HG03103 (cell line): ENCODE measurements at regions not wholly inside any gene's neighbourhood (a gene's known extent, or its start where the extent isn't known, plus 50 kb on each side); places are given as distances from the start of the nearest gene placed in this dataset.
"Not testable (repeated sequence)": the region's sequence is repeated elsewhere in the genome, so short reads cannot be mapped to it uniquely, and the experiment has no call there.

ENCODE experiments used
- ATAC-seq: cut with Tn5 transposase; IDR thresholded peaks from one replicate; pipeline ENCODE4 v1.9.1; 2021; ENCODE audit warnings: low read depth; ENCODE audit not compliant: unreplicated experiment

DNA sequence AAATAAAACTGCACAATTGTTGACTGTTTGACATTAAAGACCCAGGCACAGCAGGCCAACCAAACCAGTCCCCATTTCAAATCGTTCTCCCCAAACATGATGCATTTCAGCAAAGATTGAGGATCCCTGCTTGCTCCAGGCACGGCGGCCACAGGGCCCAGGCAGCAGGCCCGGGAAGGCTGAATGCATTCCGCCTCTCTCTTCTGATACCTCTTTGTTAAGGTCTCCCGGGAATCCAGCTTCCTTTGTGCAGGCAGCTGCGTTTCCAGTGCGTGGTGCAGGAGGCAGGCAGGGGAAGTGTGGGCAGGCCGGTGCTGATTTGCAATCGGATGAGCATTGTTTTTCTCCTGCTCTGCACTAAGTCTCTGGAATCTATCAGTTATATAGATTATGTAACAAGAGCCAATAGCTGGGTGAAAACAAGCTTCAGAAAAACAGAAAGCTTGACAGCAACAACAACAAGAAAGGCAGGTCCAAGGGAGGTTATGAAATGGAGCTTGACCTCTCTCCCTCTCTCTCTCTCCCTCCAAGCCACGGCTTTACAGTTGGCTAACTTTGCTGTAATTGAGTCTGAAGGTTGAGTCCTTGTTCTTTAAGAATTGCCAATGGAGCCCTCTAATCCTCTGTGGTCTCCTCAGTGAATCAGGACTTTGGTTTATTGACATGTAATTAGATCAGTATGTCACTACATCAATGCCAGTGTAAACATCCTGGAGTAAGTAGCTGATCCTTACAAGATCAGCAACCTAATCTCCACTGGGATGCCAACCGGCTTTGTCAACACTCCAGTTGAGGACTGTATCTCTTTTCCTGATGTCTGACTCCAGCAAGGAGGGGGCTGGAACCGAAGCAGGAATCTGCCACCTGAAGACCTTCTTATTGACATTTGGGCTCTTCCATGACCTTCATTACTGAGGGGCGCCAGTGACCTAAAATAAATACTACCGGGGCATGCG lies 338.0 kb downstream of the TEX29 start:
- ATAC-seq: no peak

- ATAC-seq: no peak
These were observed 338.9 kb downstream of the TEX29 start for GRCh38 chr13:111659219-111659775.

GRCh38 chr13:111659842-111660241 lies 339.4 kb downstream of the TEX29 start:
- no peak for ATAC-seq

DNA sequence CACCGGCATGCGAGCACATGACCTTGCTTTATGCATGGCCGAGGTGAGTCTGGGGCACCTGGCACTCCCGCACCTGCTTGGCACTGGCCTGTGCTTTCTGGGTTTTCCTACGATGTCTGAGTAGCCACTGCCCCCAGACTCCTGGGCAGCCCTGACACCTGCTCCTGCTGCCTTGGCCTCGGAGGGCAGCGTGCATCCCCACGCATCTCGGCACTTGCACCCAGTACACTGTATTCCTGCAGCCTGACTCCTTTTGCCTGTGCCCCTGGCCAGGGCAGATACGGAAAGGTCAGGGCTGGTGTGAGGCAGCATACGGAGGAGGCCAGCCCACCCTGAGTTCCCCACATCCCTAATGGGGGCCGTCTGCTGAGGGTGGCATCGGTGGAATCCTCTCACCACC lies 340.6 kb downstream of the TEX29 start:
- no peak for ATAC-seq

DNA sequence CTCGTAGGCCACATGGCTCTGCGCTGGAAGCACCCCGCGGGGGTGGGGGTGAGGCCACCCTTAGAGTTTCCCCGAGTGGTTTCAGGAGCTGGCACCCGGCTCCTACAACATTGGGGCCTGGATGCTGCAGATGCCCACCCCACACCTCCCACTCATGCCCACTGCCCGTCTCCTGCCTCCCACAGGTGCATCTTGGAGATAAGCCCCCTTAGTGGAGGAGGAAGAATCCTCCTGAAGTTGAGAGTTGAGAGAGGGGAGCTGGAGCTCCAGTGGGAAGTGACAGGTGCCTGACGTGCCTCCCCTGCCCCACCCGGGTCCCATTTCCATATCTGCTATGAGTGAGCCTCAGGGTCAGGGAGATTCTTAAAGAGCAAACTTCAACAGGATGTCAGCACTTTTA lies 341.3 kb downstream of the TEX29 start:
- ATAC-seq: no peak

DNA sequence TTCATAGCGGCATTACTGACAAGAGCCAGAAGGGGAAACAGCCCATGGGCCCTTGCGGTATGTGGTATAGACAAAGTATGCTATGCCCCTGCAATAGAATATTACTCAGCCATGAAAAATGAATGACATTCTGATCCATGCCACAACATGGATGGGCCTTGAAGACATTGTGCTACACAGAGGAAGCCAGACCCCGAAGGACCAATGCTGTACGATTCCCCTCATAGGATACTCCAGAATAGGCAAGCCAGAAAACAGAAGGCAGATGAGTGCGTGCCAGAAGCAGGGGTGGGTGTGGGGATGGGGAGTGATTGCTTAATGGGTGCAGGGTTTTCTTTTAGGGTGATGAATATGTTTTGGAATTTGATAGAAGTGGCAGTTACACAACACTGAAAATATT lies 342.0 kb downstream of the TEX29 start:
- no peak for ATAC-seq

DNA sequence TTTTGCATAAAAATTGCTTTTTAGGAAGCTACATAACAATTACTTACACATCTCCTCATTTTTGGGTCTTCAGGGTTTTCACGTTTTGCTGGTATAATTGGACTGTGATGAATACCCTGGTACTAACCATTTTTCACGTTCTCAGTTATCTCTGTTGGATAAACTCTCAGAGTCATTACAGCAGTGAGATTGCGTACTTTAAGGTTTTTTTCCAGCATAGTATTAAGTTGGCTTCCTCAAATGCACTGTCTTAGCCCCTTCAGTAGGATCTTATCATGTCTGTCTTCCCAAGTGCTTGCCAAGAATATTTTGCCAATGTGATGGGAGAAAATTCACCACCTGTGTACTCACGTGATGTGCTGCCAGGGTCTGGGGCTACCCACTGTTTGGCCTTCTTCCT lies 342.5 kb downstream of the TEX29 start:
- ATAC-seq: no peak

DNA sequence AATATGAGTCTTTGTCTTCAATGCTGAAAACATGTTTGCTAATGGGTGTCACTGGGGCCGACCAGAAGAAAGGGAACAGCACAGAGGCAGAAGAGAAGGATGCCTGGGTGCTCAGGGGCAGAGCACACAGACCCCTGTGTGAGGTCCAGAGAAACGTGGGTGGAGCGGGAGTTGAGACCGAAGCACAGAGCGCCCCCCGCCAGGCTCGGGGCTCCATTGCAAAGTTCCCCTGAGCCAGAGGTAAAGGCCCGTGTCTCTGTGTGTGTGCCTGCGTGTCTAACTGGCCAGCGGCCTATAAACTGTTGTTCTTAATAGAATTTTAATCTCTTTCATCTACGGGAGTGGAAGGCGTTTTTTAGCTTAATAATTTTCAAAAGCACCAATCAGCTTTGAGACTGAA lies 343.1 kb downstream of the TEX29 start:
- no peak for ATAC-seq

- ATAC-seq: no peak
These were observed 343.5 kb downstream of the TEX29 start for GRCh38 chr13:111663953-111664421.

DNA sequence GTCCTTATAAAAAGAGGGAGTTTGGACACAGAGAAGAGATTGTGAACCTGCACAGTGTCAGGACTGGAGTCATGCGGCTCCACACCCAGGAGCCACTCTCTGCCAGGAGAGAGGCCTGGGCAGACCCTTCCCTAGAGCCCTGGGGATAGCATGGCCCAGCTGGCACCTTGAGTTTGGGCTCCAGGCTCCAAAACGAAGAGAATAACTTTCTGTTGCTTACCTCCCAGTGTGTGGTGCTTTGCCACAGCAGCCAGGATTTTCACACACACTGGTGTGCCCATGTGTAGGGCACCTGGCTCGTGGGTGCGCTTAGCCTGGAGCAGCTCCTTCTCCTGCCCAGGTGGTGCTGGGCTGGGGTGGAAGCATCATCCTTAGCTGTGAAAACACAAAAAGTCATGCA lies 344.3 kb downstream of the TEX29 start:
- ATAC-seq: no peak

DNA sequence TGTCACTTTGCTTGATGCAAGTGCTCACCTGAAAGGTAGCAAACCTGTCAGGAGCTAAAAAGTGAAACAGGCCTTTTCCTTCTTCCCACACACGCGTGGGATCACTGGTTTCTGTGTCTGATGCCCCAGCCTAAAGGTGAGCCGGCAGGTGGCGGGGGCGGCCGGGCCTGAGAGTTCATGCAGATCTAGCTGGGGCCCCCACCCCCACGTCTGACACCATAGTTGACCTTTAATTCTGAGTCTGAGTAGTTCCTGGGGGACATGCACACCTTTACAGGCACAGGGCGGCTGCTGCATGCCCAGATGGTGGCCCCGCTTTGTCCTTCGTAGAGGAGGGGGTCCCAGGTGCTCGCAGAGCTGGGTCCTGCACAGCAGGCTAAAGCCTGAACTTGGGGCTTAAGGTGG lies 345.3 kb downstream of the TEX29 start:
- ATAC-seq: no peak

DNA sequence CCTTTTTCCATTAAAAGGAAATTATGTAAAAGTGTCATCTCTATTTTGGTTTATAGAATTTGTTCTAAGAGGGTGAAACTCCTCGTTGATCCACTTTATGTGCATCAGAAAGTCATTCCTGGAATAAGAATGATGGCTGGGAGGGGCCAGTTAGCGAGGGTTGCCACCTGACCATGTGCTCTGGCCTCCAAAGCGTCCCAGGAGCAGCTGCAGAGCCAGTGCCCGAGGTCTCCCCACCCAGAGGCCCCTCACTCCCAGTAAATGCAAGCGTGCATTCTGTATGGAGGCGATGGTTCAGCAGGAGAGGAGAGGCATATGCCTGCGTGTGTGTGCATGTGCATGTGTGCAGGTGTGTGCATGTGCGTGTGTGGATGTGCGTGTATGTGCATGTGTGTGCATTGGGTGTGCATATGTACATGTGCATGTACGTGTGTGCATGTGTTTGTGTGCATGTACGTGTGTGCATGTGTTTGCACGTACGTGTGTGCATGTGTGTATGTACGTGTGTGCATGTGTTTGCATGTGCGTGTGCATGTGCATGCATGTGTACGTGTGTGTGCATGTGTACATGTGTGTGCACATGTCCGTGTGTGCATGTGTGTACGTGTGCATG lies 345.8 kb downstream of the TEX29 start:
- ATAC-seq: no peak

DNA sequence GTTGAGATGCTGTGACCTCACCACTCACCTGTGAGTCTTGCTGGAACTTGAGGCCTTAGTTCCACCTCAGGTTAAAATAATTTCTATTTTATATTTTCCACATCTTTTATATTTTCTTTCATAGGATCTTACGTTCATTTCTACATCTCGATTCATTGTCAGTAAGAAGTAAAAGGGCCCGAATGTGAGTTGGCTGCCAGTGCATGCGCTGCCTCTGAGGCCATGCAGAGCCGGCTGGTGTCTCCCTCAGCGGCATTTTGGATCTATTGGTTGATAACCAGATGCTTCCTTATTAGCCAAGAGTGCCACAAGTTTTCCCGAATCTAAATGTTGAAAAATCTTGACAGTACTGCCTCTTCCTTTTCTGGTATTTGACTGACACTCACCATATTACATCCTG lies 347.3 kb downstream of the TEX29 start:
- no peak for ATAC-seq

DNA sequence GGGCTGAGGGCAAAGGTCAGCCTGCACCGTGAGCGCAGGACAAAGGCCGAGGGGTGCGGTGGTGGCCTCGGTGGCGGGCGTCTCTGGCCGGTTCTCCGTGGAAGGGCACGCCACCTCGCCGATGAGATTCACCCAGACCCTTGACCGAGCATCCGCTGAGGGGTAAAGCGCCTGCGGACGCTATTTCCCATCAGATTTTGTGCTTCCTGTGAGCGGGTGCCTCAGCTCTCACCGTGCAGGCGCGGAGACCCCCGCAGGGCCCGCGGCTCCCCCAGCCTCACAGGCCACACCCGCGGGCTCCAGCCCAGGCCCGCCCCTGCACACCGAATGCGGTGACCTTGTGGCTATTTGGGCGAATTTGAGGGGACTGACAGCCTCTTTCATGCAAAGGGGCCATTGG lies 348.0 kb downstream of the TEX29 start:
- no peak for ATAC-seq

- not testable (repeated sequence) for ATAC-seq
These were observed 351.8 kb downstream of the TEX29 start for GRCh38 chr13:111672198-111672597.

- ATAC-seq: not testable (repeated sequence)
These were observed 357.9 kb downstream of the TEX29 start for GRCh38 chr13:111678120-111678882.

GRCh38 chr13:111679645-111680044 lies 359.2 kb downstream of the TEX29 start:
- not testable (repeated sequence) for ATAC-seq

GRCh38 chr13:111680100-111680499 lies 359.7 kb downstream of the TEX29 start:
- ATAC-seq: not testable (repeated sequence)

GRCh38 chr13:111692028-111692427 lies 371.6 kb downstream of the TEX29 start:
- not testable (repeated sequence) for ATAC-seq

DNA sequence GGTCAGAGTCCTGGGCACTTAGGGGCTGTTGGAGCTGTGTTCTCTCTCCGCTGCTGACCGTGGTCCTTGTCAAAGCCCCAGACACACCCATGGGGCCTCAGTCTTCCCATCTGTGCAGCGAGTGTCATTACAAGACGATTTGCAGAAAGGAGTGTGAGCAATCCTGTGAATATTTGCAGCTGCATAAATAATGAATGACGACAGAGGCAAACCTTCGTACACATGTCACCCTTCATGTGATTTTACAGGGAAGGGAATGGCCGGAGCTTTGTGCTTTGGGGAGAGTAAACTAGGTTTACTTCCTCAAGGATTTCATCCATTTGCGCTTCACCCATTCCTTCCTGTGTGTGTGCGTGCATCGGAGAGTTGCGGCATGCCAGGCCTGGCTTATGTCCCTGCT lies 370.8 kb upstream of the SOX1 start:
- not testable (repeated sequence) for ATAC-seq

- ATAC-seq: not testable (repeated sequence)
These were observed 364.9 kb upstream of the SOX1 start for GRCh38 chr13:111702059-111702458.
